WTC11 (cell line): ENCODE measurements at regions not wholly inside any gene's neighbourhood (a gene's known extent, or its start where the extent isn't known, plus 50 kb on each side); places are given as distances from the start of the nearest gene placed in this dataset.
A peak's percentile ranks its signal among the peaks of the same experiment; 100 is the strongest.

Experiments
- ATAC-seq: fragments of 200-7000 bp; cut with Tn5 transposase; 2 replicates; pipeline ENCODE4 v1.10.0; 2021; ENCODE audit warnings: mild to moderate bottlenecking, moderate library complexity
- CTCF ChIA-PET: fragments of 300-600 bp; sonication (Branson Sonifier 250); formaldehyde crosslinking; loops from one replicate; lab custom pipeline; 2021; ENCODE audit warnings: antibody characterized with exemption; lab: Charles Lee
- POLR2A ChIA-PET: fragments of 350-600 bp; sonication (Branson Sonifier 250); formaldehyde crosslinking; loops from one replicate; lab custom pipeline; 2021; ENCODE audit warnings: antibody characterized with exemption; lab: Charles Lee
- DNase-seq: peaks from one replicate; pipeline ENCODE4 v3.0.0; 2021; ENCODE audit warnings: low spot score
- H3K27ac Mint-ChIP-seq: 2 replicates; pipeline ENCODE4 v1.8.0; 2021; ENCODE audit warnings: mixed read lengths
- H3K27me3 Mint-ChIP-seq: 2 replicates; pipeline ENCODE4 v1.8.0; 2021; ENCODE audit warnings: low read depth, mild to moderate bottlenecking, moderate library complexity, mixed read lengths
- H3K36me3 Mint-ChIP-seq: 2 replicates; pipeline ENCODE4 v1.8.0; 2021; ENCODE audit warnings: mixed read lengths
- H3K4me1 Mint-ChIP-seq: 2 replicates; pipeline ENCODE4 v1.8.0; 2022; ENCODE audit warnings: mixed read lengths
- H3K4me3 Mint-ChIP-seq: 2 replicates; pipeline ENCODE4 v1.8.0; 2021; ENCODE audit warnings: mild to moderate bottlenecking, moderate library complexity, mixed read lengths
- H3K9me3 Mint-ChIP-seq: 2 replicates; pipeline ENCODE4 v1.8.0; 2021; ENCODE audit warnings: mixed read lengths
- CREB1 ChIP-seq: sonication (generic); formaldehyde crosslinking; IDR thresholded peaks from 2 replicates; pipeline ENCODE4 v1.8.0; 2023; ENCODE audit warnings: mild to moderate bottlenecking, missing genetic modification reagents
- ELF4 ChIP-seq: sonication (generic); formaldehyde crosslinking; IDR thresholded peaks from 2 replicates; pipeline ENCODE4 v1.8.1; 2022; ENCODE audit warnings: low read depth, mild to moderate bottlenecking, moderate library complexity, missing genetic modification reagents
- EMX1 ChIP-seq: fragments of 250-450 bp; sonication (Bioruptor Pico); IDR thresholded peaks from 2 replicates; pipeline ENCODE4 v1.8.0; 2021; ENCODE audit warnings: mild to moderate bottlenecking
- ETV6 ChIP-seq: sonication (generic); formaldehyde crosslinking; IDR thresholded peaks from 2 replicates; pipeline ENCODE4 v1.8.1; 2022; ENCODE audit warnings: mild to moderate bottlenecking, missing genetic modification reagents
- GABPB1 ChIP-seq: sonication (generic); formaldehyde crosslinking; IDR thresholded peaks from 2 replicates; pipeline ENCODE4 v1.8.1; 2023; ENCODE audit warnings: mild to moderate bottlenecking, missing genetic modification reagents
- HMGA2 ChIP-seq: fragments of 250-450 bp; sonication (Bioruptor Pico); IDR thresholded peaks from 2 replicates; pipeline ENCODE4 v1.4.0; 2021; ENCODE audit warnings: mild to moderate bottlenecking, moderate library complexity
- KAT7 ChIP-seq: sonication (generic); formaldehyde crosslinking; IDR thresholded peaks from 2 replicates; pipeline ENCODE4 v1.8.1; 2023; ENCODE audit warnings: missing genetic modification reagents, mild to moderate bottlenecking, borderline replicate concordance
- NFATC4 ChIP-seq: fragments of 250-450 bp; sonication (Bioruptor Pico); IDR thresholded peaks from 2 replicates; pipeline ENCODE4 v1.9.0; 2021; ENCODE audit warnings: mild to moderate bottlenecking
- NR1H2 ChIP-seq: sonication (generic); formaldehyde crosslinking; IDR thresholded peaks from 2 replicates; pipeline ENCODE4 v1.9.0; 2021; ENCODE audit warnings: mild to moderate bottlenecking, moderate library complexity, missing genetic modification reagents
- NR2C2 ChIP-seq: sonication (generic); formaldehyde crosslinking; IDR thresholded peaks from 2 replicates; pipeline ENCODE4 v1.8.0; 2022; ENCODE audit warnings: mild to moderate bottlenecking, missing genetic modification reagents
- NR3C1 ChIP-seq: sonication (generic); formaldehyde crosslinking; conservative IDR thresholded peaks from 2 replicates; pipeline ENCODE4 v1.8.1; 2023; ENCODE audit warnings: low read depth, mild to moderate bottlenecking, missing genetic modification reagents
- RORB ChIP-seq: fragments of 250-450 bp; sonication (Bioruptor Pico); IDR thresholded peaks from 2 replicates; pipeline ENCODE4 v1.9.0; 2021; ENCODE audit warnings: mild to moderate bottlenecking
- SMAD3 ChIP-seq: sonication (generic); formaldehyde crosslinking; IDR thresholded peaks from 2 replicates; pipeline ENCODE4 v1.8.0; 2022; ENCODE audit warnings: missing genetic modification reagents, mild to moderate bottlenecking, borderline replicate concordance
- TEAD1 ChIP-seq: sonication (generic); formaldehyde crosslinking; IDR thresholded peaks from 2 replicates; pipeline ENCODE4 v1.8.0; 2022; ENCODE audit warnings: mild to moderate bottlenecking, missing genetic modification reagents
- ZNF263 ChIP-seq: sonication (generic); formaldehyde crosslinking; IDR thresholded peaks from 2 replicates; pipeline ENCODE4 v1.8.1; 2022; ENCODE audit warnings: low read depth, mild to moderate bottlenecking, moderate library complexity, missing genetic modification reagents
- ZNF423 ChIP-seq: fragments of 250-450 bp; sonication (Bioruptor Pico); IDR thresholded peaks from 2 replicates; pipeline ENCODE4 v2.1.2; 2022; ENCODE audit warnings: mild to moderate bottlenecking, moderate library complexity
- TF ChIP-seq, protein P1 (sequence below): sonication (generic); formaldehyde crosslinking; IDR thresholded peaks from 2 replicates; pipeline ENCODE4 v1.8.0; 2022; ENCODE audit warnings: mild to moderate bottlenecking, missing genetic modification reagents
- TF ChIP-seq, protein P2 (sequence below): fragments of 250-450 bp; sonication (Bioruptor Pico); IDR thresholded peaks from 2 replicates; pipeline ENCODE4 v1.9.0; 2021; ENCODE audit warnings: moderate library complexity, mild to moderate bottlenecking, inconsistent platforms, borderline replicate concordance
- TF ChIP-seq, protein P3 (sequence below): sonication (generic); formaldehyde crosslinking; IDR thresholded peaks from 2 replicates; pipeline ENCODE4 v1.8.0; 2023; ENCODE audit warnings: mild to moderate bottlenecking, missing genetic modification reagents
- TF ChIP-seq, protein P4 (sequence below): sonication (generic); formaldehyde crosslinking; IDR thresholded peaks from 2 replicates; pipeline ENCODE4 v1.8.1; 2022; ENCODE audit warnings: low read depth, missing genetic modification reagents, borderline replicate concordance
- TF ChIP-seq, protein P5 (sequence below): sonication (generic); formaldehyde crosslinking; IDR thresholded peaks from 2 replicates; pipeline ENCODE4 v1.8.0; 2022; ENCODE audit warnings: mild to moderate bottlenecking, missing genetic modification reagents
- TF ChIP-seq, protein P6 (sequence below): sonication (generic); formaldehyde crosslinking; IDR thresholded peaks from 2 replicates; pipeline ENCODE4 v1.8.1; 2023; ENCODE audit warnings: mild to moderate bottlenecking, missing genetic modification reagents

DNA sequence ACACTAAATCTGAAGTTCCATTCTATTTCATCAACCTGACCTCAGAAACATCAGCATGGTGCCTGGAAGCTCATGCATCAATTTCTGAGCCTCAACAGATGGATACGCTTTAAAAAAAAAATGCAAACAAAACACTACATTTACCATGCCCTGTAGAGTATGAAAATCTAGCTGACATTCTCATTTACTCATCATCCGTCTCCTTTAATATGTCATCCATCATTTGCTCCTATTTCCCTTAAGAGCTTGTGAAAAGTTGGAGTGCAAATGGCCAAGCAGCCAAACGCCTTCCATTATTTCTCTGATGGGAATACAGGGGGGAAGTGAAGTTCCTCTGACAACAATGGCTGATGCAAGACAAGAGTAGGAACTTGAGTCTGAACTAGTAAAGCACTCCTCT, 295.0 kb downstream of the TGFB2 start:
- peaks cover 9% of the 10 kb centered on the region for H3K4me1 Mint-ChIP-seq
- H3K36me3 Mint-ChIP-seq = no peaks in the 10 kb centered on the region
- H3K27me3 Mint-ChIP-seq = no peaks in the 10 kb centered on the region
- CTCF ChIA-PET = no interaction called here
- DNase-seq (no peak), ATAC-seq (no peak)
- no peak overlapping the region for H3K4me3 Mint-ChIP-seq
- POLR2A ChIA-PET = no interaction called here
- H3K27ac Mint-ChIP-seq = no peak overlapping the region
- H3K9me3 Mint-ChIP-seq = no peaks in the 10 kb centered on the region
- TF ChIP-seq NR2C2 (CRISPR knock-in tag) = no peak
- no peak for TF ChIP-seq EMX1 (CRISPR knock-in tag)
- no peak for TF ChIP-seq TEAD1
- no peak for TF ChIP-seq ZNF263 (CRISPR knock-in tag)
- TF ChIP-seq NFATC4 = no peak
- no peak for TF ChIP-seq HMGA2 (CRISPR knock-in tag)
- TF ChIP-seq, protein P1, sequence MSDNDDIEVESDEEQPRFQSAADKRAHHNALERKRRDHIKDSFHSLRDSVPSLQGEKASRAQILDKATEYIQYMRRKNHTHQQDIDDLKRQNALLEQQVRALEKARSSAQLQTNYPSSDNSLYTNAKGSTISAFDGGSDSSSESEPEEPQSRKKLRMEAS (CRISPR knock-in tag) = no peak
- TF ChIP-seq, all 79 proteins: peak for 0

DNA sequence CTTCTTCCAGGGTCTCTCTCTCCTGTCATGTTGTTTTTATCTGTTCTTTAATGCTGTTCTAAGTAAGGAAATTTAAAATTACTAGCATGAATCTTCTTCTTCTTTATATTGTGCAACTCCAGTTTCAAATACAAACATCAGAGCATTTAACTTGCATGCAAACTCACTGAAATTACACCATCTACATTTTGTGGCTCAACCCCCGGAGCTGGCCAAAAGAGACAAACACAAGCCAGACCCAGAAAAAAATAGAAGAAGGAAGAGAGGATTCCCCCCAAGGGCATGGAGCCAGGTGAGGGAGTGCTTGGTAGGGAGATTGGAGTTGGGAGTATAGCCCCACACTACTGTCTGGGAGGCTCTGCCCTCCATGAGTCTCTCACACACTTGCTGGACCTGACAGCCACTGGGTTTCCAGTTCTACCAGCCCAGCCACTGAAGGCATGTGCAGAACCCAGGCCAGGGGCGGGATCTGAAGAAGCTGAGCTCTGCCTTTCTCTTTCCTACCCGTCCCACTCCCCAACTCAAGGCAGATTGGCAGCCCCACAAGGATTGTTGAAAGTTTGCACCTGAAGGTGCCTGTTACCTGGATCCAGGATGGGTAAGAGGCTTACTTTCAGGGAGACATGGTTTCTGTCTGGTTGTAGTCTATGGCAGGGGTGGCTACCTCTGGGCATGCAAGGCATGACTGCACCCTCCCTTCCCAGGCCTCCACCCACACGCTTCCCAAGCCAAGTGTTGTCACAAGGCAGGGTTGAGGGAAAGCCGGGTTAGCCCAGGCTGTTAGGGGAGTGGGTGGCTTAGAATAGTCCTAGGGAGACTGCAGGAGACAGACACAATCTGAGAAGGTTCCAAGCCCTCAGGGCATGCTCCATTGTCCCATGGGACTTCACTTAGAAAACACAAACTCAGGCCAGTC, 297.2 kb downstream of the TGFB2 start:
- no peak for DNase-seq
- Mint-ChIP-seq H3K4me3 (no peak overlapping the region), H3K4me1 (peaks cover 9% of the 10 kb centered on the region)
- POLR2A ChIA-PET = no interaction called here
- TF ChIP-seq, protein P2, sequence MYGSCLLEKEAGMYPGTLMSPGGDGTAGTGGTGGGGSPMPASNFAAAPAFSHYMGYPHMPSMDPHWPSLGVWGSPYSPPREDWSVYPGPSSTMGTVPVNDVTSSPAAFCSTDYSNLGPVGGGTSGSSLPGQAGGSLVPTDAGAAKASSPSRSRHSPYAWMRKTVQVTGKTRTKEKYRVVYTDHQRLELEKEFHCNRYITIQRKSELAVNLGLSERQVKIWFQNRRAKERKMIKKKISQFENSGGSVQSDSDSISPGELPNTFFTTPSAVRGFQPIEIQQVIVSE (CRISPR knock-in tag) = no peak
- TF ChIP-seq, protein P3, sequence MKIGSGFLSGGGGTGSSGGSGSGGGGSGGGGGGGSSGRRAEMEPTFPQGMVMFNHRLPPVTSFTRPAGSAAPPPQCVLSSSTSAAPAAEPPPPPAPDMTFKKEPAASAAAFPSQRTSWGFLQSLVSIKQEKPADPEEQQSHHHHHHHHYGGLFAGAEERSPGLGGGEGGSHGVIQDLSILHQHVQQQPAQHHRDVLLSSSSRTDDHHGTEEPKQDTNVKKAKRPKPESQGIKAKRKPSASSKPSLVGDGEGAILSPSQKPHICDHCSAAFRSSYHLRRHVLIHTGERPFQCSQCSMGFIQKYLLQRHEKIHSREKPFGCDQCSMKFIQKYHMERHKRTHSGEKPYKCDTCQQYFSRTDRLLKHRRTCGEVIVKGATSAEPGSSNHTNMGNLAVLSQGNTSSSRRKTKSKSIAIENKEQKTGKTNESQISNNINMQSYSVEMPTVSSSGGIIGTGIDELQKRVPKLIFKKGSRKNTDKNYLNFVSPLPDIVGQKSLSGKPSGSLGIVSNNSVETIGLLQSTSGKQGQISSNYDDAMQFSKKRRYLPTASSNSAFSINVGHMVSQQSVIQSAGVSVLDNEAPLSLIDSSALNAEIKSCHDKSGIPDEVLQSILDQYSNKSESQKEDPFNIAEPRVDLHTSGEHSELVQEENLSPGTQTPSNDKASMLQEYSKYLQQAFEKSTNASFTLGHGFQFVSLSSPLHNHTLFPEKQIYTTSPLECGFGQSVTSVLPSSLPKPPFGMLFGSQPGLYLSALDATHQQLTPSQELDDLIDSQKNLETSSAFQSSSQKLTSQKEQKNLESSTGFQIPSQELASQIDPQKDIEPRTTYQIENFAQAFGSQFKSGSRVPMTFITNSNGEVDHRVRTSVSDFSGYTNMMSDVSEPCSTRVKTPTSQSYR (CRISPR knock-in tag) = no peak
- no peak for TF ChIP-seq SMAD3 (CRISPR knock-in tag)
- TF ChIP-seq, all 79 proteins: peak for 0
- Mint-ChIP-seq H3K36me3 (no peaks in the 10 kb centered on the region), H3K27me3 (no peaks in the 10 kb centered on the region), H3K9me3 (no peaks in the 10 kb centered on the region), H3K27ac (no peak overlapping the region)
- peak; percentile 34 for ATAC-seq
- CTCF ChIA-PET = no interaction called here

DNA sequence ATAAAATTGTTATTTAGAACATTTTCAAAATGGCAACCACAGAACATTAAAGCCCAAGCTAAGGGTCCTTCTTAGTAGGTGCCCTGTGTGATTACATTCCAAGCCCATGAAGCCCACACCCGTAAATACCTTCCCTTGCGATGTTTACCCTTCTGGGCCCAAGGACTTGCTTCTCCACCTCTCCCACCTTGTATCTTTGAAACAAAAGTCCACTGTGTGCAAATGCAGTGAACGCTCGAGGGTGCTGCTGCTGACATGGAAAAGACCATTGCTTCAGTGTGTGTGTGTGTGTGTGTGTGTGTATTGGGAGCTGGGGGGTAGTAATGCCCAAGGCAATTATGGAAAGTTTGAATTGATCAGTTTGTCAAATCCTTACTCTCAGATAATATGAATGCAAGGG, 298.1 kb downstream of the TGFB2 start:
- Mint-ChIP-seq H3K4me3 (no peak overlapping the region), H3K9me3 (no peaks in the 10 kb centered on the region), H3K27me3 (no peaks in the 10 kb centered on the region), H3K27ac (no peak overlapping the region), H3K4me1 (peaks cover 9% of the 10 kb centered on the region), H3K36me3 (no peaks in the 10 kb centered on the region)
- POLR2A ChIA-PET = no interaction called here
- TF ChIP-seq, protein P4, sequence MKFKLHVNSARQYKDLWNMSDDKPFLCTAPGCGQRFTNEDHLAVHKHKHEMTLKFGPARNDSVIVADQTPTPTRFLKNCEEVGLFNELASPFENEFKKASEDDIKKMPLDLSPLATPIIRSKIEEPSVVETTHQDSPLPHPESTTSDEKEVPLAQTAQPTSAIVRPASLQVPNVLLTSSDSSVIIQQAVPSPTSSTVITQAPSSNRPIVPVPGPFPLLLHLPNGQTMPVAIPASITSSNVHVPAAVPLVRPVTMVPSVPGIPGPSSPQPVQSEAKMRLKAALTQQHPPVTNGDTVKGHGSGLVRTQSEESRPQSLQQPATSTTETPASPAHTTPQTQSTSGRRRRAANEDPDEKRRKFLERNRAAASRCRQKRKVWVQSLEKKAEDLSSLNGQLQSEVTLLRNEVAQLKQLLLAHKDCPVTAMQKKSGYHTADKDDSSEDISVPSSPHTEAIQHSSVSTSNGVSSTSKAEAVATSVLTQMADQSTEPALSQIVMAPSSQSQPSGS = no peak
- no peak for TF ChIP-seq GABPB1 (CRISPR knock-in tag)
- no peak for TF ChIP-seq RORB (CRISPR knock-in tag)
- ATAC-seq (no peak), DNase-seq (no peak)
- CTCF ChIA-PET = no interaction called here

DNA sequence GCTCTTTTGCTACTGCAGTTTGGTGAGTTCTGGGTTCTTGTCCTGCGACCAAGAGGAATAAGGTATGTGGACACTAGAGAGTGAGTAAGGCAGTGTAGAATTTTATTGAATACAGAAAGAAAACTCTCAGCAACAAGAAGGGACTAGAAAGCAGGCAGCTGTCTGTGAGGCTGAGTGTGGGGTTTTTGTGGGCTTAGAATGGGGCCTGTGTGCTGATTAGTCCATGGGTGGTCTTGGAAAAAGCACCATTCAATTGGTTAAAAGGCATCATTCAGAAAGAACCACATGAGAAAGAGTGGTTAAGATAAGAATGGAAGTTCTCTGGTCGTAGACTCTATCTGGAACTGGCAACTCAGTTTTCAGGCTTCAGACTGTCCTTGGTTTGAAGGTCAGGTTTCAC, 298.8 kb downstream of the TGFB2 start:
- CTCF ChIA-PET = no interaction called here
- POLR2A ChIA-PET = no interaction called here
- H3K4me3 Mint-ChIP-seq = no peak overlapping the region
- H3K4me1 Mint-ChIP-seq = peaks cover 9% of the 10 kb centered on the region
- no peak overlapping the region for H3K27ac Mint-ChIP-seq
- TF ChIP-seq ZNF423 = no peak
- TF ChIP-seq, protein P1 (CRISPR knock-in tag) = no peak
- TF ChIP-seq, protein P5, sequence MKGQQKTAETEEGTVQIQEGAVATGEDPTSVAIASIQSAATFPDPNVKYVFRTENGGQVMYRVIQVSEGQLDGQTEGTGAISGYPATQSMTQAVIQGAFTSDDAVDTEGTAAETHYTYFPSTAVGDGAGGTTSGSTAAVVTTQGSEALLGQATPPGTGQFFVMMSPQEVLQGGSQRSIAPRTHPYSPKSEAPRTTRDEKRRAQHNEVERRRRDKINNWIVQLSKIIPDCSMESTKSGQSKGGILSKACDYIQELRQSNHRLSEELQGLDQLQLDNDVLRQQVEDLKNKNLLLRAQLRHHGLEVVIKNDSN (CRISPR knock-in tag) = no peak
- TF ChIP-seq CREB1 (CRISPR knock-in tag) = no peak
- no peak for TF ChIP-seq ETV6 (CRISPR knock-in tag)
- no peak for TF ChIP-seq NR1H2 (CRISPR knock-in tag)
- no peak for TF ChIP-seq ELF4 (CRISPR knock-in tag)
- TF ChIP-seq KAT7 (CRISPR knock-in tag) = no peak
- TF ChIP-seq, protein P6, sequence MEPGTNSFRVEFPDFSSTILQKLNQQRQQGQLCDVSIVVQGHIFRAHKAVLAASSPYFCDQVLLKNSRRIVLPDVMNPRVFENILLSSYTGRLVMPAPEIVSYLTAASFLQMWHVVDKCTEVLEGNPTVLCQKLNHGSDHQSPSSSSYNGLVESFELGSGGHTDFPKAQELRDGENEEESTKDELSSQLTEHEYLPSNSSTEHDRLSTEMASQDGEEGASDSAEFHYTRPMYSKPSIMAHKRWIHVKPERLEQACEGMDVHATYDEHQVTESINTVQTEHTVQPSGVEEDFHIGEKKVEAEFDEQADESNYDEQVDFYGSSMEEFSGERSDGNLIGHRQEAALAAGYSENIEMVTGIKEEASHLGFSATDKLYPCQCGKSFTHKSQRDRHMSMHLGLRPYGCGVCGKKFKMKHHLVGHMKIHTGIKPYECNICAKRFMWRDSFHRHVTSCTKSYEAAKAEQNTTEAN = no peak
- TF ChIP-seq NR3C1 (CRISPR knock-in tag) = no peak
- ATAC-seq (no peak), DNase-seq (no peak)
- H3K27me3 Mint-ChIP-seq = no peaks in the 10 kb centered on the region
- H3K9me3 Mint-ChIP-seq = no peaks in the 10 kb centered on the region
- no peaks in the 10 kb centered on the region for H3K36me3 Mint-ChIP-seq
